Kidney (tissue), 13 donors: ENCODE measurements at regions not wholly inside any gene's neighbourhood (a gene's known extent, or its start where the extent isn't known, plus 50 kb on each side); places are given as distances from the start of the nearest gene placed in this dataset.

Experiments used
- DNase-seq, 5 donors: peaks; one replicate each; pipeline ENCODE4 v3.0.0-alpha.2; 2013 to 2020
- FAIRE-seq: peaks from 2 replicates; lab custom pipeline; 2012; peaks lifted over from hg19 to GRCh38; lab: Jason Lieb, UNC
- H3K27ac ChIP-seq, 2 donors: one replicate each; pipeline ENCODE4 v1.7.0; 2013; ENCODE audit warnings: low read depth in 2 of 2, low read length in 2 of 2, inconsistent platforms in 1 of 2
- H3K27me3 ChIP-seq: one replicate; pipeline ENCODE4 v1.7.1; 2013; ENCODE audit warnings: low read length, inconsistent platforms; ENCODE audit not compliant: control insufficient read depth, insufficient read depth
- H3K36me3 ChIP-seq, 3 donors: one replicate each; pipeline versions ENCODE4 v1.7.0 to v1.7.1; 2013; ENCODE audit warnings: low read length in 3 of 3, control low read depth in 1 of 3, inconsistent platforms in 1 of 3; ENCODE audit not compliant: insufficient read depth in 3 of 3, control insufficient read depth in 2 of 3
- H3K4me1 ChIP-seq, 3 donors: one replicate each; pipeline versions ENCODE4 v1.7.0 to v1.7.1; 2013; ENCODE audit warnings: low read length in 3 of 3, inconsistent platforms in 1 of 3, low read depth in 1 of 3; ENCODE audit not compliant: control insufficient read depth in 2 of 3, insufficient read depth in 2 of 3
- H3K4me3 ChIP-seq, 3 donors: one replicate each; pipeline versions ENCODE4 v1.7.0 to v1.8.1; 2013; ENCODE audit warnings: low read length in 3 of 3, control low read depth in 1 of 3, inconsistent platforms in 1 of 3
- H3K9ac ChIP-seq, 3 donors: one replicate each; pipeline versions ENCODE4 v1.7.0 to v1.7.1; 2013; ENCODE audit warnings: low read length in 3 of 3, control low read depth in 1 of 3, inconsistent platforms in 1 of 3
- H3K9me3 ChIP-seq, 3 donors: one replicate each; pipeline versions ENCODE4 v1.7.0 to v1.7.1; 2013; ENCODE audit warnings: low read length in 3 of 3, control low read depth in 1 of 3, inconsistent platforms in 1 of 3; ENCODE audit not compliant: control insufficient read depth in 2 of 3, insufficient read depth in 1 of 3
- intact Hi-C: fragments of 100-400 bp; cut with DNase I; formaldehyde crosslinking; loops from one replicate; pipeline ENCODE4 v1.11.1; 2022
- TF ChIP-seq, protein P1 (sequence below): IDR thresholded peaks from 3 replicates; pipeline ENCODE4 v1.5.1; 2012; ENCODE audit warnings: mild to moderate bottlenecking, moderate library complexity, borderline replicate concordance; ENCODE audit not compliant: insufficient read depth; ENCODE audit errors: extremely low read depth
- donor health status: control.
- donor health status: control.
- donor health status: control.
- donor health status: control.
- donor health status: control.
- donor health status: DM: yes; HTN: yes; CAD: no.
- donor health status: Normal renal cell carcinoma (clear cell type).

DNA sequence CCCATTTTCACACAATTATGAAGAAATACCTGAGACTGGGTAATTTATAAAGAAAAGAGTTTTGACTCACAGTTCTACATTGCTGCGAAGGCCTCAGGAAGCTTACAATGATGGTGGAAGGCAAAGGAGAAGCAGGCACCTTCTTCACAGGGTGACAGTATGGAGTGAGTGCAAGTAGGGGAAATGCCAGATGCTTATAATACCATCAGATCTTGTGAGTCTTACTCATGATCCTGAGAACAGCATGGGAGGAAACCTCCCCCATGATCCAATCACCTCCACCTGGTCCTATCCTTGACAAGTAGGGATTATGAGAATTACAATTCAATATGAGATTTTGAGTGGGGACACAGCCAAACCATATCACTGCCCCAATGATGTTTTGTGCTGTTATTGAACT, 189.3 kb upstream of the CRY1 start:
- FAIRE-seq (no peak), DNase-seq (no peak)
- Histone ChIP-seq H3K27ac (peak overlapping the region; percentile 14 to 80), H3K4me1 (no peaks in the 10 kb centered on the region), H3K9me3 (no peaks in the 10 kb centered on the region), H3K27me3 (no peaks in the 10 kb centered on the region), H3K4me3 (no peak overlapping the region), H3K9ac (no peak overlapping the region), H3K36me3 (no peaks in the 10 kb centered on the region)
- intact Hi-C loops: no loop called here
- TF ChIP-seq, protein P1, sequence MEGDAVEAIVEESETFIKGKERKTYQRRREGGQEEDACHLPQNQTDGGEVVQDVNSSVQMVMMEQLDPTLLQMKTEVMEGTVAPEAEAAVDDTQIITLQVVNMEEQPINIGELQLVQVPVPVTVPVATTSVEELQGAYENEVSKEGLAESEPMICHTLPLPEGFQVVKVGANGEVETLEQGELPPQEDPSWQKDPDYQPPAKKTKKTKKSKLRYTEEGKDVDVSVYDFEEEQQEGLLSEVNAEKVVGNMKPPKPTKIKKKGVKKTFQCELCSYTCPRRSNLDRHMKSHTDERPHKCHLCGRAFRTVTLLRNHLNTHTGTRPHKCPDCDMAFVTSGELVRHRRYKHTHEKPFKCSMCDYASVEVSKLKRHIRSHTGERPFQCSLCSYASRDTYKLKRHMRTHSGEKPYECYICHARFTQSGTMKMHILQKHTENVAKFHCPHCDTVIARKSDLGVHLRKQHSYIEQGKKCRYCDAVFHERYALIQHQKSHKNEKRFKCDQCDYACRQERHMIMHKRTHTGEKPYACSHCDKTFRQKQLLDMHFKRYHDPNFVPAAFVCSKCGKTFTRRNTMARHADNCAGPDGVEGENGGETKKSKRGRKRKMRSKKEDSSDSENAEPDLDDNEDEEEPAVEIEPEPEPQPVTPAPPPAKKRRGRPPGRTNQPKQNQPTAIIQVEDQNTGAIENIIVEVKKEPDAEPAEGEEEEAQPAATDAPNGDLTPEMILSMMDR: no peak

- no peak overlapping the region for H3K27ac ChIP-seq
- no peaks in the 10 kb centered on the region for H3K4me1 ChIP-seq
- no peak overlapping the region for H3K4me3 ChIP-seq
- FAIRE-seq (no peak), DNase-seq (no peak)
- intact Hi-C loops: no loop called here
- no peaks in the 10 kb centered on the region for H3K27me3 ChIP-seq
- H3K36me3 ChIP-seq: no peaks in the 10 kb centered on the region
- H3K9me3 ChIP-seq: no peaks in the 10 kb centered on the region
- TF ChIP-seq, protein P1: no peak
- no peak overlapping the region for H3K9ac ChIP-seq
These were observed 190.3 kb upstream of the CRY1 start for GRCh38 chr12:107283652-107284051.

- H3K27me3 ChIP-seq: no peaks in the 10 kb centered on the region
- no peak overlapping the region for H3K27ac ChIP-seq
- no peak for FAIRE-seq
- H3K36me3 ChIP-seq: no peaks in the 10 kb centered on the region
- no peak overlapping the region for H3K4me3 ChIP-seq
- no peaks in the 10 kb centered on the region for H3K9me3 ChIP-seq
- H3K9ac ChIP-seq: no peak overlapping the region
- intact Hi-C loops: no loop called here
- TF ChIP-seq, protein P1: no peak
- no peak for DNase-seq
- H3K4me1 ChIP-seq: no peaks in the 10 kb centered on the region
These were observed 191.3 kb upstream of the CRY1 start for GRCh38 chr12:107284692-107285091.
